Liver (tissue), 8 donors: ENCODE measurements at regions not wholly inside any gene's neighbourhood (a gene's known extent, or its start where the extent isn't known, plus 50 kb on each side); places are given as distances from the start of the nearest gene placed in this dataset.

Experiments used
- DNase-seq: peaks from one replicate; pipeline ENCODE4 v3.0.0-alpha.2; 2017; ENCODE audit warnings: low spot score
- H3K27ac ChIP-seq, 2 donors: one replicate each; pipeline ENCODE4 v1.7.0; 2013; ENCODE audit warnings: inconsistent platforms in 2 of 2, low read length in 2 of 2, control low read depth in 1 of 2, low read depth in 1 of 2, mild to moderate bottlenecking in 1 of 2
- H3K27me3 ChIP-seq, 4 donors: one replicate each; pipeline versions ENCODE4 v1.6.1 to v1.7.0; 2013; ENCODE audit warnings: low read length in 3 of 4, inconsistent platforms in 1 of 4, mild to moderate bottlenecking in 1 of 4, moderate library complexity in 1 of 4; ENCODE audit not compliant: control insufficient read depth in 4 of 4, insufficient read depth in 4 of 4
- H3K36me3 ChIP-seq, 4 donors: one replicate each; pipeline versions ENCODE4 v1.6.1 to v1.7.0; 2013; ENCODE audit warnings: low read length in 3 of 4, mild to moderate bottlenecking in 3 of 4, low read depth in 1 of 4, moderate library complexity in 1 of 4; ENCODE audit not compliant: control insufficient read depth in 4 of 4, insufficient read depth in 3 of 4
- H3K4me1 ChIP-seq, 4 donors: one replicate each; pipeline versions ENCODE4 v1.6.1 to v1.7.0; 2013; ENCODE audit warnings: low read length in 3 of 4, mild to moderate bottlenecking in 3 of 4, moderate library complexity in 1 of 4; ENCODE audit not compliant: control insufficient read depth in 4 of 4, insufficient read depth in 4 of 4
- H3K4me3 ChIP-seq, 3 donors: one replicate each; pipeline versions ENCODE4 v1.6.1 to v1.7.0; 2013; ENCODE audit warnings: low read length in 3 of 3, control low read depth in 1 of 3, low read depth in 1 of 3, mild to moderate bottlenecking in 1 of 3
- H3K9ac ChIP-seq, 2 donors: one replicate each; pipeline ENCODE4 v1.7.0; 2013; ENCODE audit warnings: low read length in 2 of 2, mild to moderate bottlenecking in 2 of 2, moderate library complexity in 2 of 2, control low read depth in 1 of 2, low read depth in 1 of 2
- H3K9me3 ChIP-seq, 4 donors: one replicate each; pipeline versions ENCODE4 v1.6.1 to v1.7.0; 2013; ENCODE audit warnings: low read length in 3 of 4; ENCODE audit not compliant: control insufficient read depth in 4 of 4
- EGR1 ChIP-seq, 2 donors: IDR thresholded peaks; 2 replicates each; pipeline ENCODE4 v1.6.1; 2016 to 2018; ENCODE audit warnings: antibody characterized with exemption in 2 of 2, low read depth in 2 of 2
- FOXA2 ChIP-seq: IDR thresholded peaks from 2 replicates; pipeline ENCODE4 v1.6.1; 2016; ENCODE audit warnings: antibody characterized with exemption
- NR2F2 ChIP-seq: IDR thresholded peaks from 2 replicates; pipeline ENCODE4 v1.6.1; 2016; ENCODE audit warnings: antibody characterized with exemption
- RAD21 ChIP-seq, 2 donors: IDR thresholded peaks; 2 replicates each; pipeline ENCODE4 v1.6.1; 2016; ENCODE audit warnings: antibody characterized with exemption in 2 of 2, mild to moderate bottlenecking in 2 of 2
- RXRA ChIP-seq, 2 donors: IDR thresholded peaks; 2 replicates each; pipeline ENCODE4 v1.6.1; 2017 to 2018; ENCODE audit warnings: antibody characterized with exemption in 2 of 2, mild to moderate bottlenecking in 1 of 2
- TAF1 ChIP-seq: conservative IDR thresholded peaks from 2 replicates; pipeline ENCODE4 v1.6.1; 2016; ENCODE audit warnings: antibody characterized with exemption, mild to moderate bottlenecking
- YY1 ChIP-seq: IDR thresholded peaks from 2 replicates; pipeline ENCODE4 v1.6.1; 2016; ENCODE audit warnings: antibody characterized with exemption, mild to moderate bottlenecking
- WGBS: extraction: QIAGEN DNeasy Blood & Tissue Kit; methylation state at CpG from one replicate; pipeline ENCODE4 v1.1.7; 2013; 5-methylcytosine and 5-hydroxymethylcytosine counted together
- TF ChIP-seq, protein P1 (sequence below): IDR thresholded peaks from 2 replicates; pipeline ENCODE4 v1.6.1; 2016; ENCODE audit warnings: antibody characterized with exemption, mild to moderate bottlenecking
- TF ChIP-seq, protein P2 (sequence below): IDR thresholded peaks from 2 replicates; pipeline ENCODE4 v1.6.1; 2016; ENCODE audit warnings: antibody characterized with exemption
- TF ChIP-seq, protein P3 (sequence below): IDR thresholded peaks from 2 replicates; pipeline ENCODE4 v1.6.1; 2016; ENCODE audit warnings: antibody characterized with exemption
- TF ChIP-seq, protein P4 (sequence below): fragments of 150-350 bp; IDR thresholded peaks from 2 replicates; pipeline ENCODE4 v1.5.1; 2017; ENCODE audit warnings: improper control_type of control experiment, low read depth, low read length; ENCODE audit not compliant: missing input control
- donor health status: healthy.
- donor health status: healthy.
- donor health status: healthy.
- donor health status: healthy.
- donor health status: healthy.

DNA sequence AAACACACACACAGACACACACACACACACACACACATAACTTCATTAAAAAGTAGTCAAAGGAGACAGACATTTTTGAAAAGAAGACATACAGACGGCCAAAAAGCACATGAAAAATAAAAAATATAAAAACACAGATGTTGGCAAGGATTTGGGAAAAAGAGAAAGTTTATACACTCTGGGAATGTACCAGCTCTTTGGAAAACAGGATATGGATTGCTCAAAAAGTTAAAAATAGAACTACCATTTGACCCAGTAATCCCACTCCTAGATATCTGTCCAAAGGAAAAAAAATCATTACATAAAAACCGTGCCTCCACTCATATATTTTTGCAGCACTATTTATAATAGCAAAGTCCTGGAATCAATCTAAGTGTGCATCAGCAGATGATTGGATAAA is 128.4 kb upstream of the C21orf91 start:
- H3K36me3 ChIP-seq, result no peaks in the 10 kb centered on the region
- no peak overlapping the region for H3K4me3 ChIP-seq
- no peaks in the 10 kb centered on the region for H3K4me1 ChIP-seq
- WGBS, result 49% methylated on average over 2 of the region's 2 CpGs
- no peaks in the 10 kb centered on the region for H3K27me3 ChIP-seq
- peaks cover 0 to 3% (median 0%) of the 10 kb centered on the region in 4 donors for H3K9me3 ChIP-seq
- no peak for DNase-seq
- no peak overlapping the region for H3K9ac ChIP-seq
- TF ChIP-seq, protein P1, sequence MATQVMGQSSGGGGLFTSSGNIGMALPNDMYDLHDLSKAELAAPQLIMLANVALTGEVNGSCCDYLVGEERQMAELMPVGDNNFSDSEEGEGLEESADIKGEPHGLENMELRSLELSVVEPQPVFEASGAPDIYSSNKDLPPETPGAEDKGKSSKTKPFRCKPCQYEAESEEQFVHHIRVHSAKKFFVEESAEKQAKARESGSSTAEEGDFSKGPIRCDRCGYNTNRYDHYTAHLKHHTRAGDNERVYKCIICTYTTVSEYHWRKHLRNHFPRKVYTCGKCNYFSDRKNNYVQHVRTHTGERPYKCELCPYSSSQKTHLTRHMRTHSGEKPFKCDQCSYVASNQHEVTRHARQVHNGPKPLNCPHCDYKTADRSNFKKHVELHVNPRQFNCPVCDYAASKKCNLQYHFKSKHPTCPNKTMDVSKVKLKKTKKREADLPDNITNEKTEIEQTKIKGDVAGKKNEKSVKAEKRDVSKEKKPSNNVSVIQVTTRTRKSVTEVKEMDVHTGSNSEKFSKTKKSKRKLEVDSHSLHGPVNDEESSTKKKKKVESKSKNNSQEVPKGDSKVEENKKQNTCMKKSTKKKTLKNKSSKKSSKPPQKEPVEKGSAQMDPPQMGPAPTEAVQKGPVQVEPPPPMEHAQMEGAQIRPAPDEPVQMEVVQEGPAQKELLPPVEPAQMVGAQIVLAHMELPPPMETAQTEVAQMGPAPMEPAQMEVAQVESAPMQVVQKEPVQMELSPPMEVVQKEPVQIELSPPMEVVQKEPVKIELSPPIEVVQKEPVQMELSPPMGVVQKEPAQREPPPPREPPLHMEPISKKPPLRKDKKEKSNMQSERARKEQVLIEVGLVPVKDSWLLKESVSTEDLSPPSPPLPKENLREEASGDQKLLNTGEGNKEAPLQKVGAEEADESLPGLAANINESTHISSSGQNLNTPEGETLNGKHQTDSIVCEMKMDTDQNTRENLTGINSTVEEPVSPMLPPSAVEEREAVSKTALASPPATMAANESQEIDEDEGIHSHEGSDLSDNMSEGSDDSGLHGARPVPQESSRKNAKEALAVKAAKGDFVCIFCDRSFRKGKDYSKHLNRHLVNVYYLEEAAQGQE, result no peak
- TF ChIP-seq, protein P2, sequence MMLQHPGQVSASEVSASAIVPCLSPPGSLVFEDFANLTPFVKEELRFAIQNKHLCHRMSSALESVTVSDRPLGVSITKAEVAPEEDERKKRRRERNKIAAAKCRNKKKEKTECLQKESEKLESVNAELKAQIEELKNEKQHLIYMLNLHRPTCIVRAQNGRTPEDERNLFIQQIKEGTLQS, result no peak
- TF ChIP-seq RXRA (IDR thresholded peaks at IDR 0.05) (no peak), TAF1 (no peak), YY1 (no peak), RAD21 (IDR thresholded peaks at IDR 0.05) (no peak), FOXA2 (no peak), NR2F2 (no peak), EGR1 (IDR thresholded peaks at IDR 0.05; ENCODE audit: low read depth in 2 of 2) (no peak)
- TF ChIP-seq, protein P3, sequence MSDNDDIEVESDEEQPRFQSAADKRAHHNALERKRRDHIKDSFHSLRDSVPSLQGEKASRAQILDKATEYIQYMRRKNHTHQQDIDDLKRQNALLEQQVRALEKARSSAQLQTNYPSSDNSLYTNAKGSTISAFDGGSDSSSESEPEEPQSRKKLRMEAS, result no peak
- TF ChIP-seq, protein P4, sequence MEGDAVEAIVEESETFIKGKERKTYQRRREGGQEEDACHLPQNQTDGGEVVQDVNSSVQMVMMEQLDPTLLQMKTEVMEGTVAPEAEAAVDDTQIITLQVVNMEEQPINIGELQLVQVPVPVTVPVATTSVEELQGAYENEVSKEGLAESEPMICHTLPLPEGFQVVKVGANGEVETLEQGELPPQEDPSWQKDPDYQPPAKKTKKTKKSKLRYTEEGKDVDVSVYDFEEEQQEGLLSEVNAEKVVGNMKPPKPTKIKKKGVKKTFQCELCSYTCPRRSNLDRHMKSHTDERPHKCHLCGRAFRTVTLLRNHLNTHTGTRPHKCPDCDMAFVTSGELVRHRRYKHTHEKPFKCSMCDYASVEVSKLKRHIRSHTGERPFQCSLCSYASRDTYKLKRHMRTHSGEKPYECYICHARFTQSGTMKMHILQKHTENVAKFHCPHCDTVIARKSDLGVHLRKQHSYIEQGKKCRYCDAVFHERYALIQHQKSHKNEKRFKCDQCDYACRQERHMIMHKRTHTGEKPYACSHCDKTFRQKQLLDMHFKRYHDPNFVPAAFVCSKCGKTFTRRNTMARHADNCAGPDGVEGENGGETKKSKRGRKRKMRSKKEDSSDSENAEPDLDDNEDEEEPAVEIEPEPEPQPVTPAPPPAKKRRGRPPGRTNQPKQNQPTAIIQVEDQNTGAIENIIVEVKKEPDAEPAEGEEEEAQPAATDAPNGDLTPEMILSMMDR, result no peak
- no peak overlapping the region for H3K27ac ChIP-seq

DNA sequence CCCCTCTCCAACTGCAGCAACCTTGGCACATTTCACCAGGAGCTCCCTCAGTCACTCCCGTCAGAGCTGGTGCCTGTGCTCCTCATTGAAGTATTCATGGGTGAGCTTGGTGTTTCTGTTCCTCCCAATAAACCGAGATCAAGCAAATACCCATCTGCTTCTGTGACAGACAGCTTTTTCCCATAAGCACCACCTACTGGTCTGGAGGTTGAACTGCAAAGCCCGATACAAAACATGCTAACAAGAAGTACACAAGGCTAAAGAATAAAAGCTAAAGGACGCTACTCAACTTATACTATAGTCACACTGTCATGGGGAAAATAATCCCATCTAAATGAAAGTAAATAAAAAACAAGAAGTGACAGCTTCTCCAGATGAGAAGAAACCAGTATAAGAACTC is 111.9 kb upstream of the C21orf91 start:
- H3K9me3 ChIP-seq, result no peaks in the 10 kb centered on the region
- H3K27ac ChIP-seq, result no peak overlapping the region
- DNase-seq, result no peak
- TF ChIP-seq TAF1, result no peak
- no peaks in the 10 kb centered on the region for H3K36me3 ChIP-seq
- 90% methylated on average over 4 of the region's 4 CpGs for WGBS
- peaks cover 0 to 3% (median 0%) of the 10 kb centered on the region in 4 donors for H3K27me3 ChIP-seq
- H3K9ac ChIP-seq, result no peak overlapping the region
- H3K4me3 ChIP-seq, result no peak overlapping the region
- no peaks in the 10 kb centered on the region for H3K4me1 ChIP-seq

DNA sequence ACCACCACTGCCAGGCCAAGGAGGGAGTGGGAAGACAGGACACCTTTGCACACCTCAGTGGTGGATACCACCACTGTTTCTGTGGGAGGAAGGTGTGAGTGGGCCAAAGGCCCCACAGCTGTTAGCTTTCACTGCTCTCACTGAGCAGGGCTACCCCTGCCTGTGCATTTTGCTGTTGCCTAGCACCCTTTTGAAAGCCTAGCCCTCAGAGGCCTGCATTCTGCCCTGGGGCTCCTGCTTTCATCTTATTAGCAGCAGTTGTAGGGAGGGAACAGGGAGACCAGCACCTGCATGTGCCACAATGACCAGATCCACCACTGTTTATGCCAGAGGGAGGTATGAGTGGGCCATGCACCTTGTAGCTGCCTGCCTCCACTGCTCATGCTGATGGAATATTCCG is 110.9 kb upstream of the C21orf91 start:
- Histone ChIP-seq H3K4me1 (no peaks in the 10 kb centered on the region), H3K4me3 (no peak overlapping the region), H3K27ac (no peak overlapping the region), H3K27me3 (no peaks in the 10 kb centered on the region), H3K9me3 (no peaks in the 10 kb centered on the region), H3K36me3 (no peaks in the 10 kb centered on the region), H3K9ac (no peak overlapping the region)
- WGBS, result 88% methylated on average over 1 of the region's 1 CpG
- TF ChIP-seq RAD21 (IDR thresholded peaks at IDR 0.05) (no peak), NR2F2 (no peak)
- DNase-seq, result no peak
